ENCODE measurements at regions not wholly inside any gene's neighbourhood (a gene's known extent, or its start where the extent isn't known, plus 50 kb on each side); places are given as distances from the start of the nearest gene placed in this dataset.

DNA sequence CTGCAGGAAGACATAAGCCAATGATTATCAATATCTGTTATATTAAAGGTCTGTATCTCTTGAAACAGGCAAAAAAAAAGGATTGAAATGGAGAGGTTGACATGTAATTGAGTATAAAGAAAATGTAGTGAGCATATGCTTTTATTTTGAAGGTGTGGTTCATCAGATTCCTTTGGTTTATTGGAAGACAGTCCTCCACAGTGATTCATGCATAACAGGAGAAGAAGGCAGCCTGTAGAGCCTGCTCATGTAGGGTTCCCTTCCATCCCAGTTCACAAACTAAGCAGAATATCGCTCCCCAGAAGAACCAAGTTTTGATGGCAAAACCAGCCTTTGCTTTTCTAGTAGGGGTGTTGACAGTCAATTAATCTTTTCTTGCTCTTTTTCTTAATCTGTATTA, 1016.8 kb upstream of the ADGRL4 start:
- TF ChIP-seq POLR2AphosphoS5 (IDR thresholded peaks at IDR 0.05), result no peak
- TF ChIP-seq, protein P1, sequence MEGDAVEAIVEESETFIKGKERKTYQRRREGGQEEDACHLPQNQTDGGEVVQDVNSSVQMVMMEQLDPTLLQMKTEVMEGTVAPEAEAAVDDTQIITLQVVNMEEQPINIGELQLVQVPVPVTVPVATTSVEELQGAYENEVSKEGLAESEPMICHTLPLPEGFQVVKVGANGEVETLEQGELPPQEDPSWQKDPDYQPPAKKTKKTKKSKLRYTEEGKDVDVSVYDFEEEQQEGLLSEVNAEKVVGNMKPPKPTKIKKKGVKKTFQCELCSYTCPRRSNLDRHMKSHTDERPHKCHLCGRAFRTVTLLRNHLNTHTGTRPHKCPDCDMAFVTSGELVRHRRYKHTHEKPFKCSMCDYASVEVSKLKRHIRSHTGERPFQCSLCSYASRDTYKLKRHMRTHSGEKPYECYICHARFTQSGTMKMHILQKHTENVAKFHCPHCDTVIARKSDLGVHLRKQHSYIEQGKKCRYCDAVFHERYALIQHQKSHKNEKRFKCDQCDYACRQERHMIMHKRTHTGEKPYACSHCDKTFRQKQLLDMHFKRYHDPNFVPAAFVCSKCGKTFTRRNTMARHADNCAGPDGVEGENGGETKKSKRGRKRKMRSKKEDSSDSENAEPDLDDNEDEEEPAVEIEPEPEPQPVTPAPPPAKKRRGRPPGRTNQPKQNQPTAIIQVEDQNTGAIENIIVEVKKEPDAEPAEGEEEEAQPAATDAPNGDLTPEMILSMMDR (IDR thresholded peaks at IDR 0.05), result no peak

All from prostate gland (tissue), 2 donors.